IMR-90 (cell line): ENCODE measurements at regions not wholly inside any gene's neighbourhood (a gene's known extent, or its start where the extent isn't known, plus 50 kb on each side); places are given as distances from the start of the nearest gene placed in this dataset.

ENCODE experiments used
- ATAC-seq: fragments of 200-7000 bp; cut with Tn5 transposase; 2 replicates; pipeline ENCODE4 v1.9.1; 2020; ENCODE audit warnings: low read depth, mild to moderate bottlenecking, moderate library complexity
- BruUV-seq: library from RNA; stranded (reverse); fragments of 400-500 nt; replicated peaks from 2 replicates; lab custom pipeline; 2021; lab: Mats Ljungman, UMichigan
- CTCF ChIA-PET: fragments of 300-600 bp; formaldehyde crosslinking; extraction: SDS; loops from one replicate; lab custom pipeline; 2021; ENCODE audit warnings: antibody characterized with exemption; lab: Yijun Ruan, JAX
- POLR2A ChIA-PET: fragments of 300-600 bp; sonication (Branson Sonifier 250); formaldehyde crosslinking; loops from one replicate; lab custom pipeline; 2022; ENCODE audit warnings: antibody characterized with exemption; ENCODE audit not compliant: unreplicated experiment; lab: Charles Lee
- DNase-seq: peaks from one replicate; pipeline ENCODE4 v3.0.0; 2013
- H2AFZ ChIP-seq: replicated peaks from 2 replicates; pipeline ENCODE3; 2013; ENCODE audit warnings: low read length, mild to moderate bottlenecking; ENCODE audit not compliant: poor library complexity
- H2AK5ac ChIP-seq: 2 replicates; pipeline ENCODE4 v1.6.1; 2013; ENCODE audit warnings: low read depth, low read length, inconsistent platforms
- H2AK9ac ChIP-seq: replicated peaks from 2 replicates; pipeline ENCODE3; 2013; ENCODE audit warnings: mild to moderate bottlenecking, low read depth, low read length, moderate library complexity; ENCODE audit not compliant: poor library complexity
- H2BK120ac ChIP-seq: 2 replicates; pipeline ENCODE4 v1.6.1; 2013; ENCODE audit warnings: low read depth, low read length, inconsistent platforms
- H2BK15ac ChIP-seq: 3 replicates; pipeline ENCODE4 v1.6.1; 2013; ENCODE audit warnings: low read depth, low read length, inconsistent platforms
- H2BK20ac ChIP-seq: 2 replicates; pipeline ENCODE4 v1.6.1; 2013; ENCODE audit warnings: low read depth, mild to moderate bottlenecking, inconsistent platforms, low read length, moderate library complexity
- H2BK5ac ChIP-seq: 2 replicates; pipeline ENCODE4 v1.6.1; 2013; ENCODE audit warnings: mild to moderate bottlenecking, low read depth, low read length, inconsistent platforms; ENCODE audit not compliant: poor library complexity, severe bottlenecking
- H3K14ac ChIP-seq: replicated peaks from 2 replicates; pipeline ENCODE4 v1.6.1; 2013; ENCODE audit warnings: low read depth, low read length, inconsistent platforms
- H3K18ac ChIP-seq: 2 replicates; pipeline ENCODE4 v1.6.1; 2013; ENCODE audit warnings: low read depth, low read length, control low read depth
- H3K23ac ChIP-seq: 2 replicates; pipeline ENCODE4 v1.6.1; 2013; ENCODE audit warnings: low read depth, low read length, inconsistent platforms
- H3K27ac ChIP-seq: 2 replicates; pipeline ENCODE4 v1.5.1; 2013; ENCODE audit warnings: mild to moderate bottlenecking, control low read depth, low read length; ENCODE audit not compliant: insufficient read depth
- H3K27me3 ChIP-seq: 2 replicates; pipeline ENCODE4 v1.6.1; 2013; ENCODE audit warnings: low read length; ENCODE audit not compliant: control insufficient read depth, insufficient read depth
- H3K36me3 ChIP-seq: 2 replicates; pipeline ENCODE4 v1.6.1; 2013; ENCODE audit warnings: low read length, mixed read lengths; ENCODE audit not compliant: control insufficient read depth, insufficient read depth
- H3K4ac ChIP-seq: 2 replicates; pipeline ENCODE4 v1.6.1; 2013; ENCODE audit warnings: low read depth, low read length, inconsistent platforms
- H3K4me1 ChIP-seq: 2 replicates; pipeline ENCODE4 v1.6.1; 2013; ENCODE audit warnings: low read length, mixed read lengths; ENCODE audit not compliant: control insufficient read depth, insufficient read depth
- H3K4me2 ChIP-seq: 2 replicates; pipeline ENCODE4 v1.6.1; 2013; ENCODE audit warnings: low read depth, mild to moderate bottlenecking, control low read depth, low read length, moderate library complexity
- H3K4me3 ChIP-seq: 2 replicates; pipeline ENCODE4 v1.5.1; 2013; ENCODE audit warnings: low read depth, mild to moderate bottlenecking, control low read depth, low read length, moderate library complexity; ENCODE audit not compliant: insufficient read depth
- H3K56ac ChIP-seq: 2 replicates; pipeline ENCODE4 v1.6.1; 2013; ENCODE audit warnings: low read length, inconsistent platforms; ENCODE audit not compliant: insufficient read depth; ENCODE audit errors: extremely low read depth
- H3K79me1 ChIP-seq, 2 experiments: 2 replicates each; pipeline ENCODE4 v1.6.1; 2013; ENCODE audit warnings: low read length in 2 of 2, inconsistent platforms in 1 of 2, low read depth in 1 of 2
- H3K9ac ChIP-seq: 2 replicates; pipeline ENCODE4 v1.6.1; 2013; ENCODE audit warnings: low read depth, low read length, control low read depth
- H3K9me1 ChIP-seq: 2 replicates; pipeline ENCODE4 v1.6.1; 2013; ENCODE audit warnings: low read length, inconsistent platforms; ENCODE audit not compliant: insufficient read depth
- H3K9me3 ChIP-seq: 2 replicates; pipeline ENCODE4 v1.6.1; 2013; ENCODE audit warnings: low read length; ENCODE audit not compliant: control insufficient read depth, insufficient read depth
- H4K20me1 ChIP-seq: 2 replicates; pipeline ENCODE4 v1.6.1; 2013; ENCODE audit warnings: low read length, inconsistent platforms; ENCODE audit not compliant: insufficient read depth
- H4K5ac ChIP-seq: 2 replicates; pipeline ENCODE4 v1.6.1; 2013; ENCODE audit warnings: mild to moderate bottlenecking, low read depth, low read length, control low read depth
- H4K8ac ChIP-seq, 2 experiments: 2 replicates each; pipeline ENCODE4 v1.6.1; 2013; ENCODE audit warnings: low read depth in 2 of 2, low read length in 2 of 2, control low read depth in 1 of 2, inconsistent platforms in 1 of 2
- H4K91ac ChIP-seq: 2 replicates; pipeline ENCODE4 v1.6.1; 2013; ENCODE audit warnings: low read depth, low read length, inconsistent platforms; ENCODE audit not compliant: insufficient read depth
- BHLHE40 ChIP-seq: fragments of 150-350 bp; IDR thresholded peaks from 2 replicates; pipeline ENCODE4 v1.6.1; 2016; ENCODE audit warnings: mild to moderate bottlenecking, low read depth, low read length
- CEBPB ChIP-seq: IDR thresholded peaks from 2 replicates; pipeline ENCODE4 v1.6.1; 2012; ENCODE audit warnings: low read depth, low read length, improper control_type of control experiment
- CHD1 ChIP-seq: IDR thresholded peaks from 2 replicates; pipeline ENCODE4 v1.6.1; 2012; ENCODE audit warnings: low read depth, low read length, improper control_type of control experiment
- FOS ChIP-seq: fragments of 150-350 bp; IDR thresholded peaks from 2 replicates; pipeline ENCODE4 v1.6.1; 2016; ENCODE audit warnings: low read depth, low read length
- MAFK ChIP-seq: IDR thresholded peaks from 2 replicates; pipeline ENCODE4 v1.6.1; 2012; ENCODE audit warnings: low read depth, low read length, improper control_type of control experiment
- MAZ ChIP-seq: IDR thresholded peaks from 2 replicates; pipeline ENCODE4 v1.6.1; 2012; ENCODE audit warnings: low read depth, mild to moderate bottlenecking, low read length, improper control_type of control experiment, moderate library complexity, borderline replicate concordance
- MXI1 ChIP-seq: IDR thresholded peaks from 2 replicates; pipeline ENCODE4 v1.6.1; 2012; ENCODE audit warnings: low read depth, mild to moderate bottlenecking, low read length, moderate library complexity, borderline replicate concordance
- NFE2L2 ChIP-seq: fragments of 150-350 bp; IDR thresholded peaks from 2 replicates; pipeline ENCODE4 v1.6.1; 2016; ENCODE audit warnings: low read depth, mild to moderate bottlenecking, low read length
- POLR2A ChIP-seq: IDR thresholded peaks from 2 replicates; pipeline ENCODE4 v1.6.1; 2012; ENCODE audit warnings: mild to moderate bottlenecking, low read depth, low read length
- RAD21 ChIP-seq: IDR thresholded peaks from 2 replicates; pipeline ENCODE4 v1.6.1; 2012; ENCODE audit warnings: low read length, improper control_type of control experiment
- RCOR1 ChIP-seq: IDR thresholded peaks from 2 replicates; pipeline ENCODE4 v1.6.1; 2012; ENCODE audit warnings: mild to moderate bottlenecking, low read length, improper control_type of control experiment; ENCODE audit not compliant: insufficient replicate concordance
- RFX5 ChIP-seq: IDR thresholded peaks from 2 replicates; pipeline ENCODE4 v1.8.0; 2012; ENCODE audit warnings: low read depth, mild to moderate bottlenecking, low read length, moderate library complexity
- SMC3 ChIP-seq: fragments of 150-350 bp; IDR thresholded peaks from 2 replicates; pipeline ENCODE4 v1.6.1; 2016; ENCODE audit warnings: low read depth, mild to moderate bottlenecking, antibody characterized with exemption, low read length, moderate library complexity
- WGBS, 2 experiments: methylation state at CpG; one replicate each; pipeline versions ENCODE4 v1.1.5 to v1.1.7; 2013; ENCODE audit warnings: missing lambda C conversion rate in 2 of 2; ENCODE audit not compliant: insufficient read length in 1 of 2; ENCODE audit errors: extremely low coverage in 2 of 2; 5-methylcytosine and 5-hydroxymethylcytosine counted together
- dilution Hi-C: fragments of 300-500 bp; cut with HindIII; formaldehyde crosslinking; loops from one replicate; pipeline ENCODE4 v1.14.3; 2018; ENCODE audit warnings: low sequenced_read_pairs; ENCODE audit not compliant: unreplicated experiment
- in situ Hi-C: fragments of 300-500 bp; cut with MboI; formaldehyde crosslinking; loops from 3 replicates; pipeline ENCODE4 v1.14.3; 2019; ENCODE audit warnings: low sequenced_read_pairs, inconsistent platforms, mixed read lengths
- intact Hi-C: fragments of 100-400 bp; cut with micrococcal nuclease; formaldehyde crosslinking; loops from 2 replicates; pipeline ENCODE4 v1.10.0; 2022
- TF ChIP-seq, protein P1 (sequence below): conservative IDR thresholded peaks from 2 replicates; pipeline ENCODE4 v1.5.1; 2012; ENCODE audit warnings: mild to moderate bottlenecking, low read depth, low read length, improper control_type of control experiment
- TF ChIP-seq, protein P2 (sequence below): fragments of 150-350 bp; IDR thresholded peaks from 2 replicates; pipeline ENCODE4 v1.6.1; 2017; ENCODE audit warnings: mild to moderate bottlenecking, antibody characterized with exemption, low read length, low read depth
- TF ChIP-seq, protein P3 (sequence below): fragments of 150-350 bp; IDR thresholded peaks from 2 replicates; pipeline ENCODE4 v1.6.1; 2016; ENCODE audit warnings: low read depth, mild to moderate bottlenecking, low read length, moderate library complexity, borderline replicate concordance

DNA sequence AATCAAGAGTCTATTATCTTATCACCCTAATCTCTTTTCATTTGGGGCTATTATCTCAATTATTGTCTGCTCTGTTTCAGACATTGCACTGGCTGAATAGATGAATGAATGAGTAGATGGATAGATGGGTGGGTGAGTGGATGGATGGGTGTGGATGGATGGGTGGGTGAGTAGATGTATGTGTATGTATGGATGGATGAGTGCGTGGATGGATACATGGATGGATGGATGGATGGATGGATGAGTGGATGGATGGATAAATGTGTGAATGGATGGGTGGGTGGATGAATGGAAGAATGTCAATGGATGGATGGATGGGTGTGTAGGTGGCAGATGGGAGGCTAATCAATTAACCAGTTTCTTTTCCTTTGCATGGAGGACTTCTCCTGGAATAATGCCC lies 301.7 kb downstream of the NSG2 start:
- CTCF ChIA-PET, result no interaction called here
- H3K4ac ChIP-seq, result no peak overlapping the region

More for the DNA sequence above, 301.7 kb downstream of the NSG2 start:
- peaks cover 3% of the 10 kb centered on the region for H3K27me3 ChIP-seq
- H2BK15ac ChIP-seq, result no peak overlapping the region
- no peak for DNase-seq
- dilution Hi-C loops (no loop called here), intact Hi-C loops (no loop called here), in situ Hi-C loops (no loop called here)
- no TSS peak for BruUV-seq
- WGBS, 2 experiments, result 86% methylated on average over 1 of the region's 1 CpG; no CpG with 5 or more reads in 1 of the 2 experiments
- H3K36me3 ChIP-seq, result no peaks in the 10 kb centered on the region
- H2BK120ac ChIP-seq, result no peak overlapping the region
- no peaks in the 10 kb centered on the region for H4K20me1 ChIP-seq
- no peak overlapping the region for H3K14ac ChIP-seq
- H4K5ac ChIP-seq, result no peak overlapping the region
- no peak overlapping the region for H2BK20ac ChIP-seq
- H3K56ac ChIP-seq, result no peak overlapping the region
- H3K4me2 ChIP-seq, result no peak overlapping the region
- no peak overlapping the region for H2AFZ ChIP-seq
- H2BK5ac ChIP-seq, result no peak overlapping the region
- no peak overlapping the region for H3K27ac ChIP-seq
- H3K18ac ChIP-seq, result no peak overlapping the region
- H4K91ac ChIP-seq, result no peak overlapping the region
- H3K4me3 ChIP-seq, result no peak overlapping the region
- H3K9me3 ChIP-seq, result no peaks in the 10 kb centered on the region
- H3K9me1 ChIP-seq, result no peaks in the 10 kb centered on the region
- H3K23ac ChIP-seq, result no peak overlapping the region
- ATAC-seq, result no peak
- no peak overlapping the region for H2AK5ac ChIP-seq
- no peaks in the 10 kb centered on the region for H3K79me1 ChIP-seq
- H3K9ac ChIP-seq, result no peak overlapping the region
- POLR2A ChIA-PET, result no interaction called here
- TF ChIP-seq MAZ, result no peak
- TF ChIP-seq MAFK, result no peak
- TF ChIP-seq, protein P1, sequence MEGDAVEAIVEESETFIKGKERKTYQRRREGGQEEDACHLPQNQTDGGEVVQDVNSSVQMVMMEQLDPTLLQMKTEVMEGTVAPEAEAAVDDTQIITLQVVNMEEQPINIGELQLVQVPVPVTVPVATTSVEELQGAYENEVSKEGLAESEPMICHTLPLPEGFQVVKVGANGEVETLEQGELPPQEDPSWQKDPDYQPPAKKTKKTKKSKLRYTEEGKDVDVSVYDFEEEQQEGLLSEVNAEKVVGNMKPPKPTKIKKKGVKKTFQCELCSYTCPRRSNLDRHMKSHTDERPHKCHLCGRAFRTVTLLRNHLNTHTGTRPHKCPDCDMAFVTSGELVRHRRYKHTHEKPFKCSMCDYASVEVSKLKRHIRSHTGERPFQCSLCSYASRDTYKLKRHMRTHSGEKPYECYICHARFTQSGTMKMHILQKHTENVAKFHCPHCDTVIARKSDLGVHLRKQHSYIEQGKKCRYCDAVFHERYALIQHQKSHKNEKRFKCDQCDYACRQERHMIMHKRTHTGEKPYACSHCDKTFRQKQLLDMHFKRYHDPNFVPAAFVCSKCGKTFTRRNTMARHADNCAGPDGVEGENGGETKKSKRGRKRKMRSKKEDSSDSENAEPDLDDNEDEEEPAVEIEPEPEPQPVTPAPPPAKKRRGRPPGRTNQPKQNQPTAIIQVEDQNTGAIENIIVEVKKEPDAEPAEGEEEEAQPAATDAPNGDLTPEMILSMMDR, result no peak
- TF ChIP-seq, protein P2, sequence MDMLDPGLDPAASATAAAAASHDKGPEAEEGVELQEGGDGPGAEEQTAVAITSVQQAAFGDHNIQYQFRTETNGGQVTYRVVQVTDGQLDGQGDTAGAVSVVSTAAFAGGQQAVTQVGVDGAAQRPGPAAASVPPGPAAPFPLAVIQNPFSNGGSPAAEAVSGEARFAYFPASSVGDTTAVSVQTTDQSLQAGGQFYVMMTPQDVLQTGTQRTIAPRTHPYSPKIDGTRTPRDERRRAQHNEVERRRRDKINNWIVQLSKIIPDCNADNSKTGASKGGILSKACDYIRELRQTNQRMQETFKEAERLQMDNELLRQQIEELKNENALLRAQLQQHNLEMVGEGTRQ, result no peak
- no peak for TF ChIP-seq RCOR1
- TF ChIP-seq SMC3, result no peak
- TF ChIP-seq MXI1, result no peak
- no peak for TF ChIP-seq CHD1
- TF ChIP-seq RAD21, result no peak
- no peak for TF ChIP-seq NFE2L2
- TF ChIP-seq, protein P3, sequence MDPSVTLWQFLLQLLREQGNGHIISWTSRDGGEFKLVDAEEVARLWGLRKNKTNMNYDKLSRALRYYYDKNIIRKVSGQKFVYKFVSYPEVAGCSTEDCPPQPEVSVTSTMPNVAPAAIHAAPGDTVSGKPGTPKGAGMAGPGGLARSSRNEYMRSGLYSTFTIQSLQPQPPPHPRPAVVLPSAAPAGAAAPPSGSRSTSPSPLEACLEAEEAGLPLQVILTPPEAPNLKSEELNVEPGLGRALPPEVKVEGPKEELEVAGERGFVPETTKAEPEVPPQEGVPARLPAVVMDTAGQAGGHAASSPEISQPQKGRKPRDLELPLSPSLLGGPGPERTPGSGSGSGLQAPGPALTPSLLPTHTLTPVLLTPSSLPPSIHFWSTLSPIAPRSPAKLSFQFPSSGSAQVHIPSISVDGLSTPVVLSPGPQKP, result no peak
- no peak for TF ChIP-seq CEBPB
- TF ChIP-seq FOS, result no peak
- no peak for TF ChIP-seq POLR2A
- no peak for TF ChIP-seq BHLHE40
- TF ChIP-seq RFX5, result no peak
- H2AK9ac ChIP-seq, result no peak overlapping the region
- H4K8ac ChIP-seq, result no peak overlapping the region
- H3K4me1 ChIP-seq, result no peaks in the 10 kb centered on the region
